WI38 (cell line): ENCODE measurements at regions not wholly inside any gene's neighbourhood (a gene's known extent, or its start where the extent isn't known, plus 50 kb on each side); places are given as distances from the start of the nearest gene placed in this dataset.

Experiments used
- H3K4me3 ChIP-seq: 2 replicates; pipeline ENCODE4 v1.5.1; 2011; ENCODE audit warnings: low read depth, mild to moderate bottlenecking, control low read depth, low read length
- CTCF ChIP-seq: IDR thresholded peaks from 2 replicates; pipeline ENCODE4 v1.5.1; 2012; ENCODE audit warnings: low read depth, mild to moderate bottlenecking, control low read depth, low read length

DNA sequence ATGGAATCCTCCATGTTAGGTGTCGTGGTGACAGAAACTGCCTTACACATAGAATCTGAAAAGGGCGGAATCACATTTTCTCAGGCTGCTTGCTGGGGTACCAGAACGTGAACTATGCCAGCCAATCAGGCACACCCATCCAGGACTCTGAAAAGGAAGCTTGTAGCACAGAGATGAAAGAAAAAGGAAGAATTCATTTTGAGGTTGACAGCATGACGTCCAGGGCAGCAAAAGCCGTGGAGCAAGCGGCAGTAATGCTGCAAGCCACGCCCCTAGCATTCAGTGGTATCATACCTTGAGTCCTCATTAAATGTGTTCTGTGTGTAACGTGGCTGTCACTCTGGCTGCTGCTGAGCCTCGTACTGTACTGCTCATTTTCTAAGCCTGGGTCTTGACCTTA lies 304.0 kb downstream of the DYSF start:
- H3K4me3 ChIP-seq = no peak overlapping the region
- no peak for TF ChIP-seq CTCF

- no peak overlapping the region for H3K4me3 ChIP-seq
- no peak for TF ChIP-seq CTCF
Measured at GRCh38 chr2:71756280-71756906, 303.0 kb downstream of the DYSF start.

DNA sequence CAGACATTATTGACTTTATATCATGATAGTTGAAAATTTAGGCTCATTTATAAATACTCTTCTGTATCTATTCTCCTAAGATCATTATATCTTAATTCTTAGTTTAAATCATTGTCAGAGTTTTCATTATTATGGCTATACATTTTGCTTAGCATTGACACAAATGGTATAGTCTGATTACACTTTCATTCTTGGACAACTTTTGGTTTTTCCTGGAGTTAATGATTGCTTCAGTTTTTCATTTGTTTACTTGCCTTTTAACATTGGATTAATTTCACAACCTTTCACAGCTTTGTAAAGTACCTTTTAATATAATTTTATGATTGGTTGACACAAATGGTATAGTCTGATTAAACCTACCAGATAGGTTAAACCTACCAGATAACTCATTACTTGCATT lies 298.2 kb downstream of the DYSF start:
- no peak overlapping the region for H3K4me3 ChIP-seq
- TF ChIP-seq CTCF = no peak

- no peak overlapping the region for H3K4me3 ChIP-seq
- no peak for TF ChIP-seq CTCF
Measured at GRCh38 chr2:71749671-71750101, 296.3 kb downstream of the DYSF start.

DNA sequence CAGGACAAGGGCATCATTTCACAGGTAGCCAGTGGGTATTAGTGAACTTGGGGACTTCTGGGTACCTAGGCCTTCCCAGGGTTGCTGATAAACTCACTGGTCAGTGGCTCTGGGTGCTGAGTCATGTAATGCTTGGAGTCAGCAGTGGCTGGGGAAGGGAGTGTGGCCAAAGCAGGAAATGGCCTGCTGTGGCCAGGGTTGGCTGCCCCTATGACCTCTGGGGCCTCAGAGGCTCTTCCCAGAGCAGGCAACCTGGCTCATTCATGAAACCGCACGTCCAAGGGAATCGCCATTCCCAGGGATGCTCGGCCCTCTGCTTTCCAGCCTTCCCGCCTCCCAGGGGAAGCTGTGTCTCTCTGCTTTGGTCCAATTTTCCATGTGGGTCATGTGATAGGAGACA lies 294.9 kb downstream of the DYSF start:
- H3K4me3 ChIP-seq = no peak overlapping the region
- no peak for TF ChIP-seq CTCF

DNA sequence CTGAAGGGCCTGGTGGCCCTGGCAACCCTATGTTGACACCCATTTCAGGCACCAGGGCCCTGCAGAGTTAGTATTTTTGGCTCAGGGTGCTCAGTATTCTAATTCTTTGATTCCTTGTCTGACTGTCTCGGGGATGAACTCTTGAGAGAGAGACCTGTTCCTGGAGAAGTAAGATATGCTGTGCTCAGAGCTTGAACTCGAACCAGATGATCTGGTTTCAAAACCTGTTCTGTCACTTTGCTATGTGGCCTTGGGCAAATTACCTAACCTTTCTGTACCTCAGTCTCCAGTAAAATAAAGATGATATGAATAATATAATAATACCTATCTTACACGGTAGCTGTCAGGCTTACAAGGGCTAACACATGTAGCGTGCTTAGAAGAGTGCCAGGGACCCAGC lies 294.2 kb downstream of the DYSF start:
- TF ChIP-seq CTCF = no peak
- no peak overlapping the region for H3K4me3 ChIP-seq

DNA sequence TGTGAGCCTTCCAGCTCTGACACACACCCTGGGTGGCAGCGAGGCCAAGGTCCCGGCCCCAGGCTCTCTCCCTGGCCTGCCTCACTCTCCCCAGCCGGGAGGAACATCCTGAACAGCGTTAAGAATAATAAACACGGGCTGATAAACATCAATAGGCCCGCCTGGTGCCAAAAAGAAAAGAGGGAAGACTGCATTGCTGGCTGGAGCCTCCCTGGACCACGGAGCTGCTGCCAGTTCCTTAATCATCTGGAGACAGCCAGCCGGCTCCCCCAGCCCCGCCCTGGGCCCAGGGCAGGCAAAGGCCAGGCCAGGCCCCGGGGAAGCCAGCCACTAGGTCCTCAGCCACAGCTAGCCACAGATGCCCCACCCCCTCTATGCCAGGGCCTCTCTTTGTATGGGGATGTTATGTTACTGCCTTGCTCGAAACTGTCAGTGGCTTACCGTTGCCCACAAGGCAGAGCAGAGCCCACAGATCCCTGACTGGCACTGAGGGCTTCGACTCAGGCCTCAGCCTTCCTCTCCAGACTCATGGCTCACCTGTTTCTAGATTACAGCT lies 293.7 kb downstream of the DYSF start:
- H3K4me3 ChIP-seq = no peak overlapping the region
- TF ChIP-seq CTCF = no peak
